Tibial nerve (tissue), 4 donors: ENCODE measurements at regions not wholly inside any gene's neighbourhood (a gene's known extent, or its start where the extent isn't known, plus 50 kb on each side); places are given as distances from the start of the nearest gene placed in this dataset.

ENCODE experiments used
- EP300 ChIP-seq, 2 donors: sonication (generic); formaldehyde crosslinking; IDR thresholded peaks; one replicate each; pipeline ENCODE4 v1.6.1; 2017; ENCODE audit warnings: antibody characterized with exemption in 2 of 2, mild to moderate bottlenecking in 1 of 2
- POLR2A ChIP-seq, 2 donors: fragments of 450-650 bp; IDR thresholded peaks; one replicate each; pipeline ENCODE4 v1.6.1; 2017; ENCODE audit warnings: antibody characterized with exemption in 2 of 2, mild to moderate bottlenecking in 2 of 2, moderate library complexity in 2 of 2
- TF ChIP-seq, protein P1 (sequence below), 5 experiments: fragments of 200-600 bp in 3 of 5; fragments of 450-650 bp in 2 of 5; sonication (generic) in 3 of 5; IDR thresholded peaks; one replicate each; pipeline ENCODE4 v1.5.1; 2016 to 2019; ENCODE audit warnings: antibody characterized with exemption in 5 of 5, mild to moderate bottlenecking in 3 of 5, moderate library complexity in 2 of 5

- TF ChIP-seq, protein P1, sequence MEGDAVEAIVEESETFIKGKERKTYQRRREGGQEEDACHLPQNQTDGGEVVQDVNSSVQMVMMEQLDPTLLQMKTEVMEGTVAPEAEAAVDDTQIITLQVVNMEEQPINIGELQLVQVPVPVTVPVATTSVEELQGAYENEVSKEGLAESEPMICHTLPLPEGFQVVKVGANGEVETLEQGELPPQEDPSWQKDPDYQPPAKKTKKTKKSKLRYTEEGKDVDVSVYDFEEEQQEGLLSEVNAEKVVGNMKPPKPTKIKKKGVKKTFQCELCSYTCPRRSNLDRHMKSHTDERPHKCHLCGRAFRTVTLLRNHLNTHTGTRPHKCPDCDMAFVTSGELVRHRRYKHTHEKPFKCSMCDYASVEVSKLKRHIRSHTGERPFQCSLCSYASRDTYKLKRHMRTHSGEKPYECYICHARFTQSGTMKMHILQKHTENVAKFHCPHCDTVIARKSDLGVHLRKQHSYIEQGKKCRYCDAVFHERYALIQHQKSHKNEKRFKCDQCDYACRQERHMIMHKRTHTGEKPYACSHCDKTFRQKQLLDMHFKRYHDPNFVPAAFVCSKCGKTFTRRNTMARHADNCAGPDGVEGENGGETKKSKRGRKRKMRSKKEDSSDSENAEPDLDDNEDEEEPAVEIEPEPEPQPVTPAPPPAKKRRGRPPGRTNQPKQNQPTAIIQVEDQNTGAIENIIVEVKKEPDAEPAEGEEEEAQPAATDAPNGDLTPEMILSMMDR (IDR thresholded peaks at IDR 0.05): no peak
- TF ChIP-seq POLR2A (IDR thresholded peaks at IDR 0.05) (no peak), EP300 (IDR thresholded peaks at IDR 0.05) (peak in 1 of 2 donors; percentile 14)
These were observed 150.9 kb downstream of the OSTF1 start for GRCh38 chr9:75239176-75239575.
